Lung (tissue), 11 donors: ENCODE measurements at regions not wholly inside any gene's neighbourhood (a gene's known extent, or its start where the extent isn't known, plus 50 kb on each side); places are given as distances from the start of the nearest gene placed in this dataset.
"Not testable (repeated sequence)": the region's sequence is repeated elsewhere in the genome, so short reads cannot be mapped to it uniquely, and the experiment has no call there.

Experiments used
- ATAC-seq: fragments of 200-7000 bp; cut with Tn5 transposase; one replicate; pipeline ENCODE4 v1.9.1; 2020; ENCODE audit warnings: moderate number of reproducible peaks; ENCODE audit not compliant: insufficient read depth, low FRiP score
- DNase-seq, 3 donors: peaks; one replicate each; pipeline ENCODE4 v3.0.0-alpha.2; 2013 to 2017
- H3K27ac ChIP-seq, 2 donors: one replicate each; pipeline ENCODE4 v1.5.1; 2013; ENCODE audit warnings: mild to moderate bottlenecking in 2 of 2, moderate library complexity in 2 of 2, control low read depth in 1 of 2, inconsistent platforms in 1 of 2, low read depth in 1 of 2, low read length in 1 of 2
- H3K27me3 ChIP-seq, 3 donors: one replicate each; pipeline ENCODE4 v1.5.1; 2013; ENCODE audit warnings: low read length in 2 of 3; ENCODE audit not compliant: control insufficient read depth in 3 of 3, insufficient read depth in 3 of 3
- H3K36me3 ChIP-seq, 4 donors: one replicate each; pipeline ENCODE4 v1.5.1; 2013; ENCODE audit warnings: low read length in 4 of 4, mild to moderate bottlenecking in 1 of 4, moderate library complexity in 1 of 4; ENCODE audit not compliant: control insufficient read depth in 4 of 4, insufficient read depth in 4 of 4
- H3K4me1 ChIP-seq, 5 donors: one replicate each; pipeline ENCODE4 v1.5.1; 2013; ENCODE audit warnings: low read length in 5 of 5, mild to moderate bottlenecking in 2 of 5, moderate library complexity in 1 of 5; ENCODE audit not compliant: control insufficient read depth in 5 of 5, insufficient read depth in 5 of 5
- H3K4me3 ChIP-seq: one replicate; pipeline ENCODE4 v1.5.1; 2013; ENCODE audit warnings: mild to moderate bottlenecking, control low read depth, moderate library complexity
- H3K9ac ChIP-seq, 2 donors: one replicate each; pipeline ENCODE4 v1.5.1; 2013; ENCODE audit warnings: low read length in 2 of 2, control low read depth in 1 of 2; ENCODE audit not compliant: insufficient read depth in 1 of 2
- H3K9me3 ChIP-seq, 4 donors: one replicate each; pipeline ENCODE4 v1.5.1; 2013; ENCODE audit warnings: low read length in 3 of 4, mild to moderate bottlenecking in 1 of 4, moderate library complexity in 1 of 4; ENCODE audit not compliant: control insufficient read depth in 4 of 4, insufficient read depth in 3 of 4
- CTCF ChIP-seq: IDR thresholded peaks from 2 replicates; pipeline ENCODE4 v1.5.1; 2012; ENCODE audit warnings: mild to moderate bottlenecking; ENCODE audit errors: control extremely low read depth, extremely low read depth
- WGBS, 2 donors: extraction: QIAGEN DNeasy Blood & Tissue Kit; methylation state at CpG; one replicate each; pipeline ENCODE4 v1.1.7; 2013; 5-methylcytosine and 5-hydroxymethylcytosine counted together
- donor health status: control.
- donor health status: control.
- donor health status: Bipolar disorder and iron deficiency.
- donor health status: healthy.
- donor health status: DM: yes; HTN: yes; CAD: no.

- peaks cover 0 to 5% (median 4%) of the 10 kb centered on the region in 3 donors for H3K27me3 ChIP-seq
- H3K9me3 ChIP-seq = no peaks in the 10 kb centered on the region
- no peak overlapping the region for H3K27ac ChIP-seq
- WGBS, 2 donors = 50 to 57% methylated on average over 7 of the region's 7 CpGs
- no peaks in the 10 kb centered on the region for H3K36me3 ChIP-seq
- no peak for DNase-seq
- TF ChIP-seq CTCF = no peak
- H3K9ac ChIP-seq = no peak overlapping the region
- no peak overlapping the region for H3K4me3 ChIP-seq
- H3K4me1 ChIP-seq = no peaks in the 10 kb centered on the region
- no peak for ATAC-seq
Observed at GRCh38 chr11:97909614-97910399, 1110.9 kb upstream of the CNTN5 start.

GRCh38 chr11:97912629-97913028 lies 1108.1 kb upstream of the CNTN5 start:
- Histone ChIP-seq H3K4me1 (no peaks in the 10 kb centered on the region), H3K36me3 (no peaks in the 10 kb centered on the region), H3K9ac (no peak overlapping the region), H3K9me3 (no peaks in the 10 kb centered on the region), H3K4me3 (no peak overlapping the region), H3K27ac (no peak overlapping the region), H3K27me3 (no peaks in the 10 kb centered on the region)
- no peak for ATAC-seq
- WGBS, 2 donors = 75 to 79% methylated on average over 3 of the region's 3 CpGs
- no peak for TF ChIP-seq CTCF
- DNase-seq = no peak

- ATAC-seq, H3K27me3 ChIP-seq, DNase-seq, H3K9ac ChIP-seq, H3K4me1 ChIP-seq, H3K4me3 ChIP-seq, H3K9me3 ChIP-seq, H3K36me3 ChIP-seq, H3K27ac ChIP-seq: not testable (repeated sequence)
- 89 to 94% methylated on average over 10 of the region's 10 CpGs for WGBS, 2 donors
Observed at GRCh38 chr11:97922933-97923332, 1097.8 kb upstream of the CNTN5 start.

- H3K9me3 ChIP-seq = no peaks in the 10 kb centered on the region
- no peak overlapping the region for H3K27ac ChIP-seq
- TF ChIP-seq CTCF = no peak
- 79 to 93% methylated on average over 5 of the region's 5 CpGs for WGBS, 2 donors
- no peaks in the 10 kb centered on the region for H3K27me3 ChIP-seq
- no peak overlapping the region for H3K4me3 ChIP-seq
- no peak overlapping the region for H3K9ac ChIP-seq
- DNase-seq (no peak), ATAC-seq (no peak)
- H3K4me1 ChIP-seq = no peaks in the 10 kb centered on the region
- H3K36me3 ChIP-seq = no peaks in the 10 kb centered on the region
Observed at GRCh38 chr11:97934572-97935208, 1086.1 kb upstream of the CNTN5 start.
